Testis (tissue), 2 donors: ENCODE measurements at regions not wholly inside any gene's neighbourhood (a gene's known extent, or its start where the extent isn't known, plus 50 kb on each side); places are given as distances from the start of the nearest gene placed in this dataset.

Source experiments
- POLR2A ChIP-seq: fragments of 450-650 bp; IDR thresholded peaks from one replicate; pipeline ENCODE4 v1.6.1; 2017; ENCODE audit warnings: antibody characterized with exemption, mild to moderate bottlenecking, moderate library complexity
- TF ChIP-seq, protein P1 (sequence below), 3 experiments: fragments of 450-650 bp in 2 of 3; fragments of 200-600 bp in 1 of 3; sonication (generic) in 1 of 3; IDR thresholded peaks; one replicate each; pipeline ENCODE4 v1.5.1; 2016 to 2019; ENCODE audit warnings: antibody characterized with exemption in 3 of 3, mild to moderate bottlenecking in 2 of 3, moderate library complexity in 1 of 3

DNA sequence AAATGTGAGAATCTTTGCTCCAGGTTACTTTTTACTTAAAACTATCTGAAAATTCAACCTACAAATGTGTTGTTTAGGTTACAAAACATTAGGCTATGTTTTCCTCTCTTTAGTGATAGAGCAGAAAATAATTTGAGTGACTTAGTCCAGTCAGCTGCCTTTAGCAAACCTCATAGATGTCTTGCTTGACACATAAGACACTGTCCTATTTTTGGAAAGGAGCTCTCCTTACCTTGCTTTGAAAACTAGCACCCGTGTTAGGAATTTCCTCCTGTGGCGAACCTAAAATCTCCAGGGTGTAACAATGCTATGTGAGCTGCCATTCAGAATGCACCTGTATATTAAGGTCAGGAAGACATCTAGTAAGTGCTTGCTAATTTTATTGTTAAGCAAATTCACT, 221.2 kb upstream of the CD180 start:
- TF ChIP-seq, protein P1, sequence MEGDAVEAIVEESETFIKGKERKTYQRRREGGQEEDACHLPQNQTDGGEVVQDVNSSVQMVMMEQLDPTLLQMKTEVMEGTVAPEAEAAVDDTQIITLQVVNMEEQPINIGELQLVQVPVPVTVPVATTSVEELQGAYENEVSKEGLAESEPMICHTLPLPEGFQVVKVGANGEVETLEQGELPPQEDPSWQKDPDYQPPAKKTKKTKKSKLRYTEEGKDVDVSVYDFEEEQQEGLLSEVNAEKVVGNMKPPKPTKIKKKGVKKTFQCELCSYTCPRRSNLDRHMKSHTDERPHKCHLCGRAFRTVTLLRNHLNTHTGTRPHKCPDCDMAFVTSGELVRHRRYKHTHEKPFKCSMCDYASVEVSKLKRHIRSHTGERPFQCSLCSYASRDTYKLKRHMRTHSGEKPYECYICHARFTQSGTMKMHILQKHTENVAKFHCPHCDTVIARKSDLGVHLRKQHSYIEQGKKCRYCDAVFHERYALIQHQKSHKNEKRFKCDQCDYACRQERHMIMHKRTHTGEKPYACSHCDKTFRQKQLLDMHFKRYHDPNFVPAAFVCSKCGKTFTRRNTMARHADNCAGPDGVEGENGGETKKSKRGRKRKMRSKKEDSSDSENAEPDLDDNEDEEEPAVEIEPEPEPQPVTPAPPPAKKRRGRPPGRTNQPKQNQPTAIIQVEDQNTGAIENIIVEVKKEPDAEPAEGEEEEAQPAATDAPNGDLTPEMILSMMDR (IDR thresholded peaks at IDR 0.05) = no peak
- TF ChIP-seq POLR2A = no peak
